ENCODE measurements at regions not wholly inside any gene's neighbourhood (a gene's known extent, or its start where the extent isn't known, plus 50 kb on each side); places are given as distances from the start of the nearest gene placed in this dataset.
"Not testable (repeated sequence)": the region's sequence is repeated elsewhere in the genome, so short reads cannot be mapped to it uniquely, and the experiment has no call there.

DNA sequence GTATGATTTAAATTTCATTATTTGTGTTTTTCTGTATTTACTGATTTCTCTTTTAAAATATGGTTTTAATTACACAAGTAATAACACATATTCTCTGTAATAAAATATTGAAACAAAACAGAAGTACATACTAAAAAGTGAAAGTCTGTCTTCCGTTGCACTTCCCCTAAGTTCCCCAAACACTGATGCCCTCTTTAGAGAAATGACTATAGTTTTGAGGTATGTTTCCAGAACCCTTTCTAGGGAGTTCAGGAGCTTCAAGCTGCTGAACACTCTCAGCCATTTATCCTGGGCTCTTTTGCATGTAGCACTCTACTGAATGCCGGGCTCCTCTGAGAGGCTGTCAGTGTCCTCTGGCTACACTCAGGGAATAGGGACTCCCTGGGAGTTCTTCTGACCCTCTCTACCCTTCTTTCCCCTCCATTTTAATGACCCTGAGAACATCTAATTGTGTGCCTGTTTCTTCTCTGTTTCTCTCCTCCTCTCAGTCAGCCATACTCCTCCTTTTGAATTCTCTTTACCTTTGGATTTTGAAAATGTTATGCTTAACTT lies 60.4 kb upstream of the KCNAB1 start:
- ChIA-PET POLR2A (no interaction called here), CTCF (no interaction called here)
- H3K4me3 ChIP-seq (ENCODE audit: low read depth, low read length), result no peak overlapping the region
- H3K9me3 Mint-ChIP-seq (ENCODE audit: unreplicated experiment), result no peaks in the 10 kb centered on the region
- H3K36me3 Mint-ChIP-seq (ENCODE audit: insufficient read depth, unreplicated experiment), result no peaks in the 10 kb centered on the region
- TF ChIP-seq, protein P1, sequence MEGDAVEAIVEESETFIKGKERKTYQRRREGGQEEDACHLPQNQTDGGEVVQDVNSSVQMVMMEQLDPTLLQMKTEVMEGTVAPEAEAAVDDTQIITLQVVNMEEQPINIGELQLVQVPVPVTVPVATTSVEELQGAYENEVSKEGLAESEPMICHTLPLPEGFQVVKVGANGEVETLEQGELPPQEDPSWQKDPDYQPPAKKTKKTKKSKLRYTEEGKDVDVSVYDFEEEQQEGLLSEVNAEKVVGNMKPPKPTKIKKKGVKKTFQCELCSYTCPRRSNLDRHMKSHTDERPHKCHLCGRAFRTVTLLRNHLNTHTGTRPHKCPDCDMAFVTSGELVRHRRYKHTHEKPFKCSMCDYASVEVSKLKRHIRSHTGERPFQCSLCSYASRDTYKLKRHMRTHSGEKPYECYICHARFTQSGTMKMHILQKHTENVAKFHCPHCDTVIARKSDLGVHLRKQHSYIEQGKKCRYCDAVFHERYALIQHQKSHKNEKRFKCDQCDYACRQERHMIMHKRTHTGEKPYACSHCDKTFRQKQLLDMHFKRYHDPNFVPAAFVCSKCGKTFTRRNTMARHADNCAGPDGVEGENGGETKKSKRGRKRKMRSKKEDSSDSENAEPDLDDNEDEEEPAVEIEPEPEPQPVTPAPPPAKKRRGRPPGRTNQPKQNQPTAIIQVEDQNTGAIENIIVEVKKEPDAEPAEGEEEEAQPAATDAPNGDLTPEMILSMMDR (IDR thresholded peaks at IDR 0.05; ENCODE audit: insufficient read depth in 1 of 2, low read depth in 1 of 2, low read length in 1 of 2, severe bottlenecking in 1 of 2, unreplicated experiment in 1 of 2), result no peak
- no peaks in the 10 kb centered on the region for H3K4me1 Mint-ChIP-seq (ENCODE audit: low read depth, unreplicated experiment)
- H3K4me1 ChIP-seq, result no peaks in the 10 kb centered on the region
- no TSS peak for BruUV-seq (replicated peaks)
- H3K4me3 Mint-ChIP-seq (ENCODE audit: unreplicated experiment), result no peak overlapping the region
- H3K27me3 Mint-ChIP-seq (ENCODE audit: insufficient read depth, unreplicated experiment), result peaks cover 27% of the 10 kb centered on the region
- no peak overlapping the region for H3K27ac Mint-ChIP-seq (ENCODE audit: unreplicated experiment)
- no peaks in the 10 kb centered on the region for H3K9me3 ChIP-seq
- no peaks in the 10 kb centered on the region for H3K27me3 ChIP-seq (replicated peaks; ENCODE audit: control insufficient read depth, insufficient read depth, low read length)
- intact Hi-C loops (cut with micrococcal nuclease; ENCODE audit: unreplicated experiment), result no loop called here
- H3K36me3 ChIP-seq (ENCODE audit: control insufficient read depth, insufficient read depth, low read length), result no peaks in the 10 kb centered on the region
- DNase-seq, result no peak

DNA sequence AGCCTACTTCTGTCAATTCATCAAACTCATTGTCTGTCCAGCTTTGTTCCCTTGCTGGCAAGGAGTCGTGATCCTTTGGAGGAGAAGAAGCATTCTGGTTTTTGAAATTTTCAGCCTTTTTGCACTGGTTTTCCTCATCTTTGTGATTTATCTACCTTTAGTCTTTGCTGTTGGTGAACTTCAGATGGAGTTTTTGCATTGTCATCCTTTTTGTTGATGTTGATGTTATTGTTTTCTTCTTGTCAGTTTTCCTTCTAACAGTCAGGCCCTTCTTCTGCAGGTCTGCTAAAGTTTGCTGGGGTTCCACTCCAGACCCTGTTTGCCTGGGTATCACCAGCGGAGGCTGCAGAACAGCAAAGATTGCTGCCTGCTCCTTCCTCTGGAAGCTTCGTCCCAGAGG lies 52.2 kb upstream of the KCNAB1 start:
- CTCF ChIA-PET; H3K36me3 ChIP-seq (ENCODE audit: control insufficient read depth, insufficient read depth, low read length); intact Hi-C loops (cut with micrococcal nuclease; ENCODE audit: unreplicated experiment); POLR2A ChIA-PET; BruUV-seq (replicated peaks); H3K9me3 ChIP-seq; H3K27me3 ChIP-seq (replicated peaks; ENCODE audit: control insufficient read depth, insufficient read depth, low read length); H3K4me1 Mint-ChIP-seq (ENCODE audit: low read depth, unreplicated experiment); H3K4me3 Mint-ChIP-seq (ENCODE audit: unreplicated experiment); DNase-seq; H3K4me3 ChIP-seq (ENCODE audit: low read depth, low read length); H3K9me3 Mint-ChIP-seq (ENCODE audit: unreplicated experiment); H3K36me3 Mint-ChIP-seq (ENCODE audit: insufficient read depth, unreplicated experiment); H3K27ac Mint-ChIP-seq (ENCODE audit: unreplicated experiment); H3K4me1 ChIP-seq: not testable (repeated sequence)
- H3K27me3 Mint-ChIP-seq (ENCODE audit: insufficient read depth, unreplicated experiment), result peaks cover 12% of the 10 kb centered on the region

GRCh38 chr3:156070028-156070427 lies 50.4 kb upstream of the KCNAB1 start:
- intact Hi-C loops (cut with micrococcal nuclease; ENCODE audit: unreplicated experiment), result no loop called here
- H3K4me3 Mint-ChIP-seq (ENCODE audit: unreplicated experiment), result no peak overlapping the region
- no peaks in the 10 kb centered on the region for H3K4me1 ChIP-seq
- no peaks in the 10 kb centered on the region for H3K9me3 ChIP-seq
- ChIA-PET POLR2A (no interaction called here), CTCF (no interaction called here)
- no peaks in the 10 kb centered on the region for H3K27me3 ChIP-seq (replicated peaks; ENCODE audit: control insufficient read depth, insufficient read depth, low read length)
- DNase-seq, result no peak
- no peak overlapping the region for H3K4me3 ChIP-seq (ENCODE audit: low read depth, low read length)
- H3K9me3 Mint-ChIP-seq (ENCODE audit: unreplicated experiment), result no peaks in the 10 kb centered on the region
- H3K27me3 Mint-ChIP-seq (ENCODE audit: insufficient read depth, unreplicated experiment), result peaks cover 8% of the 10 kb centered on the region
- no peak overlapping the region for H3K27ac Mint-ChIP-seq (ENCODE audit: unreplicated experiment)
- no peaks in the 10 kb centered on the region for H3K4me1 Mint-ChIP-seq (ENCODE audit: low read depth, unreplicated experiment)
- TF ChIP-seq, protein P1 (IDR thresholded peaks at IDR 0.05; ENCODE audit: insufficient read depth in 1 of 2, low read depth in 1 of 2, low read length in 1 of 2, severe bottlenecking in 1 of 2, unreplicated experiment in 1 of 2), result no peak
- no peaks in the 10 kb centered on the region for H3K36me3 ChIP-seq (ENCODE audit: control insufficient read depth, insufficient read depth, low read length)
- H3K36me3 Mint-ChIP-seq (ENCODE audit: insufficient read depth, unreplicated experiment), result no peaks in the 10 kb centered on the region
- no TSS peak for BruUV-seq (replicated peaks)
